WTC11 (cell line): ENCODE measurements at regions not wholly inside any gene's neighbourhood (a gene's known extent, or its start where the extent isn't known, plus 50 kb on each side); places are given as distances from the start of the nearest gene placed in this dataset.

ENCODE experiments used
- AFF4 ChIP-seq: sonication (generic); formaldehyde crosslinking; IDR thresholded peaks from 2 replicates; pipeline ENCODE4 v1.8.1; 2023; ENCODE audit warnings: mild to moderate bottlenecking, missing genetic modification reagents, borderline replicate concordance
- ATF2 ChIP-seq: sonication (generic); formaldehyde crosslinking; IDR thresholded peaks from 2 replicates; pipeline ENCODE4 v1.8.1; 2022; ENCODE audit warnings: low read depth, missing genetic modification reagents, borderline replicate concordance
- CREB1 ChIP-seq: sonication (generic); formaldehyde crosslinking; IDR thresholded peaks from 2 replicates; pipeline ENCODE4 v1.8.0; 2023; ENCODE audit warnings: mild to moderate bottlenecking, missing genetic modification reagents
- ELF4 ChIP-seq: sonication (generic); formaldehyde crosslinking; IDR thresholded peaks from 2 replicates; pipeline ENCODE4 v1.8.1; 2022; ENCODE audit warnings: low read depth, mild to moderate bottlenecking, moderate library complexity, missing genetic modification reagents
- GABPB1 ChIP-seq: sonication (generic); formaldehyde crosslinking; IDR thresholded peaks from 2 replicates; pipeline ENCODE4 v1.8.1; 2023; ENCODE audit warnings: mild to moderate bottlenecking, missing genetic modification reagents
- NR3C1 ChIP-seq: sonication (generic); formaldehyde crosslinking; conservative IDR thresholded peaks from 2 replicates; pipeline ENCODE4 v1.8.1; 2023; ENCODE audit warnings: low read depth, mild to moderate bottlenecking, missing genetic modification reagents
- RELA ChIP-seq: sonication (generic); formaldehyde crosslinking; IDR thresholded peaks from 2 replicates; pipeline ENCODE4 v1.8.1; 2022; ENCODE audit warnings: missing genetic modification reagents, mild to moderate bottlenecking, borderline replicate concordance
- SMAD3 ChIP-seq: sonication (generic); formaldehyde crosslinking; IDR thresholded peaks from 2 replicates; pipeline ENCODE4 v1.8.0; 2022; ENCODE audit warnings: missing genetic modification reagents, mild to moderate bottlenecking, borderline replicate concordance
- ZNF396 ChIP-seq: fragments of 250-450 bp; sonication (Bioruptor Pico); IDR thresholded peaks from 2 replicates; pipeline ENCODE4 v1.8.0; 2021; ENCODE audit warnings: mild to moderate bottlenecking, moderate library complexity, borderline replicate concordance
- TF ChIP-seq, protein P1 (sequence below): fragments of 200-600 bp; IDR thresholded peaks from 2 replicates; pipeline ENCODE4 v1.8.0; 2022; ENCODE audit warnings: antibody characterized with exemption
- TF ChIP-seq, protein P2 (sequence below): sonication (generic); formaldehyde crosslinking; IDR thresholded peaks from 2 replicates; pipeline ENCODE4 v1.8.1; 2023; ENCODE audit warnings: mild to moderate bottlenecking, missing genetic modification reagents

DNA sequence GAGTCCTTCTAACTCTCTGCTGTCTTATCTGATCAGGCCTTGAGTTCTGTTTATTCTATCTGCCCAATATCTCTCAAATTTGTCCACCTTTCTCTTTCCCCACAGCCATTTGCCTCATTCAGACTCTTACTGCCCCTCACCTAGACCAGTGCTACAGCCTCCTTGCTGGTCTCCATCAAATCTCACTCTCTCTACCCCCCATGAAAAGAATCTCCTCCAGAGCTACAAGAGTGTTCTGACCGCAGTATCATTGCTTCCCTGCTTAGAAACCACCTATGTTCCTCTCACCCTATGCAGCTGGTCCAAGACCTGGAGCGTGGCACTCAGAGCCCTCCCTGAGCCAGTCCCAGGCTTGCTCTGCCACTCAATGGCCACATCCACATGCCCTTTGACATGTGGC is 231.0 kb upstream of the JUN start:
- no peak for TF ChIP-seq ATF2 (CRISPR knock-in tag)
- TF ChIP-seq GABPB1 = no peak
- TF ChIP-seq, protein P1, sequence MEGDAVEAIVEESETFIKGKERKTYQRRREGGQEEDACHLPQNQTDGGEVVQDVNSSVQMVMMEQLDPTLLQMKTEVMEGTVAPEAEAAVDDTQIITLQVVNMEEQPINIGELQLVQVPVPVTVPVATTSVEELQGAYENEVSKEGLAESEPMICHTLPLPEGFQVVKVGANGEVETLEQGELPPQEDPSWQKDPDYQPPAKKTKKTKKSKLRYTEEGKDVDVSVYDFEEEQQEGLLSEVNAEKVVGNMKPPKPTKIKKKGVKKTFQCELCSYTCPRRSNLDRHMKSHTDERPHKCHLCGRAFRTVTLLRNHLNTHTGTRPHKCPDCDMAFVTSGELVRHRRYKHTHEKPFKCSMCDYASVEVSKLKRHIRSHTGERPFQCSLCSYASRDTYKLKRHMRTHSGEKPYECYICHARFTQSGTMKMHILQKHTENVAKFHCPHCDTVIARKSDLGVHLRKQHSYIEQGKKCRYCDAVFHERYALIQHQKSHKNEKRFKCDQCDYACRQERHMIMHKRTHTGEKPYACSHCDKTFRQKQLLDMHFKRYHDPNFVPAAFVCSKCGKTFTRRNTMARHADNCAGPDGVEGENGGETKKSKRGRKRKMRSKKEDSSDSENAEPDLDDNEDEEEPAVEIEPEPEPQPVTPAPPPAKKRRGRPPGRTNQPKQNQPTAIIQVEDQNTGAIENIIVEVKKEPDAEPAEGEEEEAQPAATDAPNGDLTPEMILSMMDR = no peak
- TF ChIP-seq SMAD3 (CRISPR knock-in tag) = no peak
- TF ChIP-seq RELA (CRISPR knock-in tag) = no peak
- TF ChIP-seq NR3C1 = no peak
- no peak for TF ChIP-seq ELF4 (CRISPR knock-in tag)
- no peak for TF ChIP-seq AFF4 (CRISPR knock-in tag)
- no peak for TF ChIP-seq CREB1 (CRISPR knock-in tag)
- TF ChIP-seq, protein P2, sequence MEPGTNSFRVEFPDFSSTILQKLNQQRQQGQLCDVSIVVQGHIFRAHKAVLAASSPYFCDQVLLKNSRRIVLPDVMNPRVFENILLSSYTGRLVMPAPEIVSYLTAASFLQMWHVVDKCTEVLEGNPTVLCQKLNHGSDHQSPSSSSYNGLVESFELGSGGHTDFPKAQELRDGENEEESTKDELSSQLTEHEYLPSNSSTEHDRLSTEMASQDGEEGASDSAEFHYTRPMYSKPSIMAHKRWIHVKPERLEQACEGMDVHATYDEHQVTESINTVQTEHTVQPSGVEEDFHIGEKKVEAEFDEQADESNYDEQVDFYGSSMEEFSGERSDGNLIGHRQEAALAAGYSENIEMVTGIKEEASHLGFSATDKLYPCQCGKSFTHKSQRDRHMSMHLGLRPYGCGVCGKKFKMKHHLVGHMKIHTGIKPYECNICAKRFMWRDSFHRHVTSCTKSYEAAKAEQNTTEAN (CRISPR knock-in tag) = no peak
- TF ChIP-seq ZNF396 (CRISPR knock-in tag) = no peak
